T-helper 2 cell treated with Interferon-gamma antibody and Interleukin-4, amounts not matched to agents 5 μg/mL and 100 μg/mL, for 36 hours (primary cell): ENCODE measurements at regions not wholly inside any gene's neighbourhood (a gene's known extent, or its start where the extent isn't known, plus 50 kb on each side); places are given as distances from the start of the nearest gene placed in this dataset.

Experiments used
- DNase-seq: peaks from one replicate; pipeline ENCODE4 v3.0.0; 2021; ENCODE audit warnings: low spot score
- H3K27ac Mint-ChIP-seq: one replicate; pipeline ENCODE4 v1.8.0; 2021; ENCODE audit warnings: mild to moderate bottlenecking, mixed read lengths
- H3K27me3 Mint-ChIP-seq: one replicate; pipeline ENCODE4 v1.8.0; 2021; ENCODE audit warnings: low read depth, mixed read lengths
- H3K36me3 Mint-ChIP-seq: one replicate; pipeline ENCODE4 v1.8.0; 2021; ENCODE audit warnings: low read depth, mixed read lengths
- H3K4me1 Mint-ChIP-seq: one replicate; pipeline ENCODE4 v1.8.0; 2021; ENCODE audit warnings: low read depth, mixed read lengths
- H3K4me3 Mint-ChIP-seq: one replicate; pipeline ENCODE4 v1.8.0; 2022; ENCODE audit warnings: mild to moderate bottlenecking, moderate library complexity, mixed read lengths
- H3K9me3 Mint-ChIP-seq: one replicate; pipeline ENCODE4 v1.8.0; 2021; ENCODE audit warnings: mixed read lengths

GRCh38 chr3:18064586-18064985 lies 322.2 kb upstream of the TBC1D5 start:
- H3K36me3 Mint-ChIP-seq: no peaks in the 10 kb centered on the region
- H3K4me3 Mint-ChIP-seq: no peak overlapping the region
- no peak for DNase-seq
- no peaks in the 10 kb centered on the region for H3K4me1 Mint-ChIP-seq
- H3K9me3 Mint-ChIP-seq: no peaks in the 10 kb centered on the region
- H3K27me3 Mint-ChIP-seq: no peaks in the 10 kb centered on the region
- H3K27ac Mint-ChIP-seq: no peak overlapping the region

- Mint-ChIP-seq H3K36me3 (no peaks in the 10 kb centered on the region), H3K9me3 (no peaks in the 10 kb centered on the region), H3K27me3 (no peaks in the 10 kb centered on the region), H3K4me1 (no peaks in the 10 kb centered on the region), H3K4me3 (no peak overlapping the region), H3K27ac (no peak overlapping the region)
- no peak for DNase-seq
Measured at GRCh38 chr3:18062657-18063025, 320.2 kb upstream of the TBC1D5 start.

- DNase-seq: no peak
- no peak overlapping the region for H3K4me3 Mint-ChIP-seq
- no peaks in the 10 kb centered on the region for H3K9me3 Mint-ChIP-seq
- no peaks in the 10 kb centered on the region for H3K27me3 Mint-ChIP-seq
- H3K36me3 Mint-ChIP-seq: no peaks in the 10 kb centered on the region
- no peak overlapping the region for H3K27ac Mint-ChIP-seq
- no peaks in the 10 kb centered on the region for H3K4me1 Mint-ChIP-seq
Measured at GRCh38 chr3:18061737-18062656, 319.6 kb upstream of the TBC1D5 start.

GRCh38 chr3:18058666-18059065 lies 316.2 kb upstream of the TBC1D5 start:
- Mint-ChIP-seq H3K27ac (no peak overlapping the region), H3K4me1 (no peaks in the 10 kb centered on the region), H3K4me3 (no peak overlapping the region), H3K36me3 (no peaks in the 10 kb centered on the region), H3K9me3 (peaks cover 9% of the 10 kb centered on the region), H3K27me3 (no peaks in the 10 kb centered on the region)
- no peak for DNase-seq

DNA sequence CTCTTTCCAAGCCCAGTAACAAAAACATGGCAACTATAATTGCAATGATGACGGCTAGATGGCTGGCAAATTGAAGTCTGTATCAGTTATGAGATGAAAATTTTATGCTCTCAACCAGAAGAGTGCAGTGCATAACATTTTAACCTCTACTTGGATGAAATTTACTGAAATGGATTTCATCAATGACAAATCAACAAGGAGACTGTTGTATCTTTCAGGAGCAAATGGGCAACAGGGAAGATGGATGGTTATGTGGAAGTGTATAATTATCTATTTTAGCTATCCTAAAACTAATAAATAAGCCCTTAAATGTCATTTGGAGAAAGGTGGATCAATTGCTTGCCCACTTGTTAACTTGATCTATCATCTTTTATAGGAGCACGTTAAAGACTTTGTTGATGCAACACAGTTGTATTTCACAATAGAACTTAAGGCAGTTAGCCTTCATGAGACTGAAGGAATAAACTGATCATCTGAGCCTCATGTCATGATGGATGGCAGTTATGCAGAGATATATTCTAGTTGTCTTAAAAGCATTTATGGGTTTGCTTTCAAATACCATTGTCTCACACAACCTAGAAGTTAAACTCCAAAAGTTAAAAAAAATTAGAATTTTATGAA lies 315.1 kb upstream of the TBC1D5 start:
- Mint-ChIP-seq H3K4me3 (no peak overlapping the region), H3K27me3 (no peaks in the 10 kb centered on the region), H3K4me1 (no peaks in the 10 kb centered on the region), H3K36me3 (no peaks in the 10 kb centered on the region), H3K9me3 (peaks cover 9% of the 10 kb centered on the region), H3K27ac (no peak overlapping the region)
- DNase-seq: no peak

DNA sequence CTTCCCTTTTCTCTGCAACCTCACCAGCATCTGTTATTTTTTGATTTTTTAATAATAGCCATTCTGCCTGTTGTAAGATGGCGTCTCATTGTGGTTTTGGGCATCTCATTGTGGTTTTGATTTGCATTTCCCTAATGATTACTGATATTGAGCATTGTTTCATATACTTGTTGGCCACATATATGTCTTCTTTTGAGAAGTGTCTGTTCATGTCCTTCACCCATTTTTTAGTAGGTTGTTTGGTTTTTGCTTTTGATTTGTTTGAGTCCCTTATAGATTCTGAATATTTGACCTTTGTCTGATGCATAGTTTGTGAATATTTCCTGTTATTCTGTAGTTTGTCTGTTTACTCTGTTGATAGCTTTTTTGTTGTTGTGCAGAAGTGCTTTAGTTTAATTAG lies 312.2 kb upstream of the TBC1D5 start:
- no peak for DNase-seq

GRCh38 chr3:18051306-18051705 lies 308.9 kb upstream of the TBC1D5 start:
- no peaks in the 10 kb centered on the region for H3K36me3 Mint-ChIP-seq
- H3K27ac Mint-ChIP-seq: no peak overlapping the region
- no peak for DNase-seq
- no peaks in the 10 kb centered on the region for H3K27me3 Mint-ChIP-seq
- H3K4me3 Mint-ChIP-seq: no peak overlapping the region
- no peaks in the 10 kb centered on the region for H3K4me1 Mint-ChIP-seq
- peaks cover 9% of the 10 kb centered on the region for H3K9me3 Mint-ChIP-seq

More for the DNA sequence above, 312.2 kb upstream of the TBC1D5 start:
- Mint-ChIP-seq H3K27me3 (no peaks in the 10 kb centered on the region), H3K36me3 (no peaks in the 10 kb centered on the region), H3K27ac (no peak overlapping the region), H3K4me3 (no peak overlapping the region), H3K9me3 (peaks cover 9% of the 10 kb centered on the region), H3K4me1 (no peaks in the 10 kb centered on the region)

- H3K4me3 Mint-ChIP-seq: no peak overlapping the region
- H3K36me3 Mint-ChIP-seq: no peaks in the 10 kb centered on the region
- no peak overlapping the region for H3K27ac Mint-ChIP-seq
- H3K9me3 Mint-ChIP-seq: no peaks in the 10 kb centered on the region
- no peak for DNase-seq
- no peaks in the 10 kb centered on the region for H3K4me1 Mint-ChIP-seq
- H3K27me3 Mint-ChIP-seq: no peaks in the 10 kb centered on the region
Measured at GRCh38 chr3:18049096-18049495, 306.7 kb upstream of the TBC1D5 start.

DNA sequence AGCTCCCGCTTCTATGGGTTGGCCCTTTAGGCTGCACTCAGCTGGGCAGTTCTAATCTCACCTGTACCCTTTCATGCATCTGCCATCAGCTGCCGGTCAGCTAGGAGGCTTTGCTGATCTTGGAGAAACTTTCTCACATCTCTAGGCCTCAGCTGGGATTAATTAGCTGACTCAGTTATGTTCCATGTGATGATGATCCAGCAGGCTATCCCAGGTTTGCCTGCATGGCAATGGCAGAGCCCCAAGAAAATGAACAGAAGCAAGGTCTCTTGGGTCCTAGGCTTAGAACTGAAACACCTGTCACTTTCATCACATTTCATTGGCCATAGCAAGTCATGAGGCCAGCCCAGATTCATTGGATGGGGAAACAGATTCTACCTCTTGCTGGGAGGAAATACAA lies 304.6 kb upstream of the TBC1D5 start:
- Mint-ChIP-seq H3K27ac (no peak overlapping the region), H3K4me3 (no peak overlapping the region), H3K36me3 (no peaks in the 10 kb centered on the region), H3K9me3 (no peaks in the 10 kb centered on the region), H3K4me1 (no peaks in the 10 kb centered on the region), H3K27me3 (peaks cover 6% of the 10 kb centered on the region)
- no peak for DNase-seq

DNA sequence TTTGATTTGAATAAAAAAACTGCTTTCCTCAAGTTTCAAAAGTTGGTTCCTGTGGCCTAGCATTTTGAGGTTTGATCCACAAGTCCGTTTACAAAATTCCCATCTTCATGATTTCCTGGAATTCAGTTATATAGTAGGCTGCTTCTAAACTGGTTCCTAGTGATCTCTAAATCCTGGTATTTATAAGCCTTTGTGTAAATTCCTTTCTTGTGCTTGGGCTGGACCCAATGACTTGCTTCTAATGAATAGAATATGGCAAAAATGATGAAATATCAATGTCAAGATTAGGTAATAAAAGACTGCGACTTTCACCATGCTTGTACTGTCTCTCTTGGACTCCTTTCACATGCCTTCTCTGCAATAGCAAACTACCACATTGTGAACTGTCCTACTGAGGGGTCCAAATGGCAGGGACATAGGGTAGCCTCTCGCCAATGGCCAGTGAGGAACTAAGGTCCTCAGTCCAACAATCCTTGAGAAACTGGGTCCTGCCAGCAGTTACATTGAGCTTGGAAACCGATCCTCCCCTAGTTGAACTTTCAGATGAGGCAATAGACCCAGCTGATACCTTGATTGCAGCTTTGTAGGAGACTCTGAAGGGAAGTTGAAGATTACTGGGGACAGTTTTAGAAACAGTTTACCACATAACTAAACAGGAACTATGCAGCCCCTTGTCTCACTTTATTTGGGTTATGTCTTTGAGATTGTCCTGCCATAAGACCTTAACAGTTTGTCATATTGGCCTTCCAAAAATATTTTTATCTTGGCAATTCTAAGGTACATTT lies 303.9 kb upstream of the TBC1D5 start:
- no peak overlapping the region for H3K4me3 Mint-ChIP-seq
- DNase-seq: no peak
- no peaks in the 10 kb centered on the region for H3K4me1 Mint-ChIP-seq
- H3K9me3 Mint-ChIP-seq: no peaks in the 10 kb centered on the region
- no peak overlapping the region for H3K27ac Mint-ChIP-seq
- H3K27me3 Mint-ChIP-seq: peaks cover 7% of the 10 kb centered on the region
- no peaks in the 10 kb centered on the region for H3K36me3 Mint-ChIP-seq

DNA sequence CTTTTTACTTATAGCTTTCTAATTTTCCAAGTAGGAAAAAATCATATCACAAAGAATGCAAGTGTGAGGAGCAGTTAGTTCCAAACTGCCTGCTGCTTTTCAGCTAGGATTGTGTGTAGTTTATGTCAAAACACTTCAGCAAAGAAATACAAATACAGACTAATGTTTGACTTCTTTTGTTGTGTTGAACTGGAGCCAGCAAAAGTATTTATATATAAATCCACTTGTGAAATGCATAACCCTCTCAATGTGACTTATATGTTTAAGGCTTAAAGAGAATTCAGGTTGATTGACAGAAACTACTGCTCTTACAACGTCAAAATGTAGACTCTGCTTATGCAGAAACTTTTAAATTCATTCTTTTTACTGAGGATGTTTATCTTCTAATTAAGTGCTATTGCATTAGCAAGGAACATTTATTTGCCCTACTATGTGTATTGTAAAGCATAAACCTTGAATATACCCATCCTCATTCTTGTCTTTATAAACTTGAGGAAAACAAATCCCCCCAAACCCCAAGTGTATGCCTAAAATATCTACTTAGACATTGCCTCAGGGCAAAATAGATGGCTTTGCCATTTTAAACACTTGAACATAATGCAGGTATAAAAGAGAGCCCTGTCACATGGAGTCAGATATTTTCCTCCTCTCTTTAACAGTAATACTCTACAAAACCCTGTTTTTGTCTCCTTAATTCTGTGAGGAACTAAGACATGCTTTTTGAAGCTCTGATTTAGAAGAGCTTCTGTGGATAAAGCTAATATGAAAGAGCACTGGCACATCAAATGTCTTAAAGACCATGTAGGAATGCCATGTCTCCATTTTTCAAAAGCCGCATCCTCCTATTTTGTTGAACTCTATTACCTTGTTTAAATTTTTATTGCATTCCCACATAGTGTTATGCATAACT lies 302.8 kb upstream of the TBC1D5 start:
- peaks cover 10% of the 10 kb centered on the region for H3K27me3 Mint-ChIP-seq
- H3K4me1 Mint-ChIP-seq: no peaks in the 10 kb centered on the region
- no peak overlapping the region for H3K4me3 Mint-ChIP-seq
- no peak overlapping the region for H3K27ac Mint-ChIP-seq
- DNase-seq: no peak
- no peaks in the 10 kb centered on the region for H3K9me3 Mint-ChIP-seq
- H3K36me3 Mint-ChIP-seq: no peaks in the 10 kb centered on the region

GRCh38 chr3:18044191-18044590 lies 301.8 kb upstream of the TBC1D5 start:
- Mint-ChIP-seq H3K27me3 (peaks cover 10% of the 10 kb centered on the region), H3K27ac (no peak overlapping the region), H3K9me3 (no peaks in the 10 kb centered on the region), H3K4me1 (no peaks in the 10 kb centered on the region), H3K36me3 (no peaks in the 10 kb centered on the region), H3K4me3 (no peak overlapping the region)
- DNase-seq: no peak

DNA sequence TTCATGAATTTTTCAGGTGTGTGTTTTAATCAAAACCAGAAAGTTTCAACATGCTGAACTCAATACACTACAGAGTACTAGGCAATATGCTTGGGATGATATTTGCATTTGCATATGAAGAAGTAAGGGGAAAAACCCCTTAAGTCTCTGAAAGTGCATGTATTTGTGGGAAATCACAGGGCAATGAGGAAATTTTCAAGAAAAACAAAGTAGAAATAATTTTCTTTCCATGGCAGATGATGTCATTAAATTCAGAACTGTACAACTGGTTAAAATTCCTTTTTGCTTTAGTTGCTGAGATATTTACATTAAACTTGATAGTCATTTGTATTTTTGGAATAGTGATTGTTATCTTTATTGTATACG lies 294.0 kb upstream of the TBC1D5 start:
- Mint-ChIP-seq H3K4me1 (no peaks in the 10 kb centered on the region), H3K27ac (no peak overlapping the region), H3K4me3 (no peak overlapping the region), H3K27me3 (peaks cover 2% of the 10 kb centered on the region), H3K9me3 (no peaks in the 10 kb centered on the region), H3K36me3 (no peaks in the 10 kb centered on the region)
- DNase-seq: no peak
